ENCODE measurements at regions not wholly inside any gene's neighbourhood (a gene's known extent, or its start where the extent isn't known, plus 50 kb on each side); places are given as distances from the start of the nearest gene placed in this dataset.
A peak's percentile ranks its signal among the peaks of the same experiment; 100 is the strongest.

GRCh38 chr9:107153336-107153735 is 129.7 kb upstream of the RAD23B start:
- H3K4me3 Mint-ChIP-seq = no peak overlapping the region

GRCh38 chr9:107154291-107154690 is 128.8 kb upstream of the RAD23B start:
- ChIA-PET CTCF (no interaction called here), POLR2A (no interaction called here)
- Mint-ChIP-seq H3K9me3 (ENCODE audit: insufficient read depth) (no peaks in the 10 kb centered on the region), H3K4me3 (no peak overlapping the region), H3K27me3 (ENCODE audit: low read depth) (peaks cover 3% of the 10 kb centered on the region), H3K36me3 (ENCODE audit: low read depth) (no peaks in the 10 kb centered on the region), H3K27ac (no peak overlapping the region), H3K4me1 (ENCODE audit: low read depth) (no peaks in the 10 kb centered on the region)
- DNase-seq (no peak), ATAC-seq (no peak)

More at GRCh38 chr9:107153336-107153735, 129.7 kb upstream of the RAD23B start:
- peaks cover 3% of the 10 kb centered on the region for H3K27me3 Mint-ChIP-seq (ENCODE audit: low read depth)
- no peaks in the 10 kb centered on the region for H3K36me3 Mint-ChIP-seq (ENCODE audit: low read depth)
- no peaks in the 10 kb centered on the region for H3K4me1 Mint-ChIP-seq (ENCODE audit: low read depth)
- POLR2A ChIA-PET = no interaction called here
- CTCF ChIA-PET = no interaction called here
- no peak overlapping the region for H3K27ac Mint-ChIP-seq
- DNase-seq = no peak
- no peaks in the 10 kb centered on the region for H3K9me3 Mint-ChIP-seq (ENCODE audit: insufficient read depth)
- no peak for ATAC-seq

GRCh38 chr9:107154766-107155165 is 128.3 kb upstream of the RAD23B start:
- H3K4me3 Mint-ChIP-seq = no peak overlapping the region
- ChIA-PET POLR2A (no interaction called here), CTCF (no interaction called here)
- no peaks in the 10 kb centered on the region for H3K36me3 Mint-ChIP-seq (ENCODE audit: low read depth)
- no peaks in the 10 kb centered on the region for H3K9me3 Mint-ChIP-seq (ENCODE audit: insufficient read depth)
- peaks cover 3% of the 10 kb centered on the region for H3K27me3 Mint-ChIP-seq (ENCODE audit: low read depth)
- DNase-seq (no peak), ATAC-seq (no peak)
- H3K4me1 Mint-ChIP-seq (ENCODE audit: low read depth) = no peaks in the 10 kb centered on the region
- H3K27ac Mint-ChIP-seq = no peak overlapping the region

- CTCF ChIA-PET = no interaction called here
- H3K36me3 Mint-ChIP-seq (ENCODE audit: low read depth) = no peaks in the 10 kb centered on the region
- H3K9me3 Mint-ChIP-seq (ENCODE audit: insufficient read depth) = no peaks in the 10 kb centered on the region
- DNase-seq (no peak), ATAC-seq (no peak)
- H3K27ac Mint-ChIP-seq = no peak overlapping the region
- peaks cover under 1% of the 10 kb centered on the region for H3K27me3 Mint-ChIP-seq (ENCODE audit: low read depth)
- POLR2A ChIA-PET = no interaction called here
- no peak overlapping the region for H3K4me3 Mint-ChIP-seq
- no peaks in the 10 kb centered on the region for H3K4me1 Mint-ChIP-seq (ENCODE audit: low read depth)
Observed at GRCh38 chr9:107155244-107155817, 127.7 kb upstream of the RAD23B start.

GRCh38 chr9:107158321-107158720 is 124.8 kb upstream of the RAD23B start:
- H3K36me3 Mint-ChIP-seq (ENCODE audit: low read depth) = no peaks in the 10 kb centered on the region
- no peaks in the 10 kb centered on the region for H3K9me3 Mint-ChIP-seq (ENCODE audit: insufficient read depth)
- ChIA-PET CTCF (interaction anchor here (0.8 to 1.6 kb wide), 2 partner anchors 12 to 183 kb away, joined by 4 to 5 read pairs; no protein-coding TSS in a partner anchor), POLR2A (no interaction called here)
- H3K27me3 Mint-ChIP-seq (ENCODE audit: low read depth) = no peaks in the 10 kb centered on the region
- no peak overlapping the region for H3K27ac Mint-ChIP-seq
- DNase-seq (no peak), ATAC-seq (no peak)
- no peak overlapping the region for H3K4me3 Mint-ChIP-seq
- no peaks in the 10 kb centered on the region for H3K4me1 Mint-ChIP-seq (ENCODE audit: low read depth)

GRCh38 chr9:107161338-107161737 is 121.7 kb upstream of the RAD23B start:
- no peak overlapping the region for H3K27ac Mint-ChIP-seq
- no peak for ATAC-seq
- no peak for DNase-seq
- H3K36me3 Mint-ChIP-seq (ENCODE audit: low read depth) = no peaks in the 10 kb centered on the region
- CTCF ChIA-PET = interaction anchor here (1.2 to 1.3 kb wide), 2 partner anchors 180 to 1403 kb away, joined by 3 read pairs; no protein-coding TSS in a partner anchor
- H3K9me3 Mint-ChIP-seq (ENCODE audit: insufficient read depth) = no peaks in the 10 kb centered on the region
- H3K4me3 Mint-ChIP-seq = no peak overlapping the region
- POLR2A ChIA-PET = no interaction called here
- H3K4me1 Mint-ChIP-seq (ENCODE audit: low read depth) = no peaks in the 10 kb centered on the region
- H3K27me3 Mint-ChIP-seq (ENCODE audit: low read depth) = peaks cover 2% of the 10 kb centered on the region

- DNase-seq (no peak), ATAC-seq (no peak)
- no peaks in the 10 kb centered on the region for H3K36me3 Mint-ChIP-seq (ENCODE audit: low read depth)
- no peaks in the 10 kb centered on the region for H3K4me1 Mint-ChIP-seq (ENCODE audit: low read depth)
- H3K27me3 Mint-ChIP-seq (ENCODE audit: low read depth) = peaks cover 2% of the 10 kb centered on the region
- H3K9me3 Mint-ChIP-seq (ENCODE audit: insufficient read depth) = no peaks in the 10 kb centered on the region
- no peak overlapping the region for H3K27ac Mint-ChIP-seq
- ChIA-PET CTCF (interaction anchor here (0.7 kb wide), 1 partner anchor 11 kb away, joined by 4 read pairs; no protein-coding TSS in a partner anchor), POLR2A (no interaction called here)
- no peak overlapping the region for H3K4me3 Mint-ChIP-seq
Observed at GRCh38 chr9:107163370-107163769, 119.7 kb upstream of the RAD23B start.

GRCh38 chr9:107169796-107170195 is 113.3 kb upstream of the RAD23B start:
- Mint-ChIP-seq H3K27ac (no peak overlapping the region), H3K4me1 (ENCODE audit: low read depth) (no peaks in the 10 kb centered on the region), H3K27me3 (ENCODE audit: low read depth) (peaks cover 2% of the 10 kb centered on the region), H3K9me3 (ENCODE audit: insufficient read depth) (no peaks in the 10 kb centered on the region), H3K36me3 (ENCODE audit: low read depth) (no peaks in the 10 kb centered on the region), H3K4me3 (no peak overlapping the region)
- CTCF ChIA-PET = interaction anchor here (1.0 kb wide), 1 partner anchor 11 kb away, joined by 4 read pairs; no protein-coding TSS in a partner anchor
- POLR2A ChIA-PET = no interaction called here
- DNase-seq (no peak), ATAC-seq (no peak)

GRCh38 chr9:107170801-107171200 is 112.3 kb upstream of the RAD23B start:
- no peaks in the 10 kb centered on the region for H3K36me3 Mint-ChIP-seq (ENCODE audit: low read depth)
- POLR2A ChIA-PET = no interaction called here
- no peak overlapping the region for H3K4me3 Mint-ChIP-seq
- no peaks in the 10 kb centered on the region for H3K4me1 Mint-ChIP-seq (ENCODE audit: low read depth)
- CTCF ChIA-PET = no interaction called here
- no peak for DNase-seq
- no peaks in the 10 kb centered on the region for H3K27me3 Mint-ChIP-seq (ENCODE audit: low read depth)
- no peak overlapping the region for H3K27ac Mint-ChIP-seq
- no peak for ATAC-seq
- no peaks in the 10 kb centered on the region for H3K9me3 Mint-ChIP-seq (ENCODE audit: insufficient read depth)

GRCh38 chr9:107172160-107172978 is 110.7 kb upstream of the RAD23B start:
- DNase-seq = peak; percentile 70
- Mint-ChIP-seq H3K27ac (no peak overlapping the region), H3K4me1 (ENCODE audit: low read depth) (no peaks in the 10 kb centered on the region), H3K27me3 (ENCODE audit: low read depth) (no peaks in the 10 kb centered on the region), H3K4me3 (no peak overlapping the region), H3K9me3 (ENCODE audit: insufficient read depth) (no peaks in the 10 kb centered on the region), H3K36me3 (ENCODE audit: low read depth) (no peaks in the 10 kb centered on the region)
- peak; percentile 81 for ATAC-seq
- CTCF ChIA-PET = interaction anchor here (1.0 to 1.7 kb wide), 2 partner anchors 23 to 170 kb away, joined by 3 read pairs; no protein-coding TSS in a partner anchor
- POLR2A ChIA-PET = no interaction called here

GRCh38 chr9:107172979-107173347 is 110.1 kb upstream of the RAD23B start:
- CTCF ChIA-PET = interaction anchor here (0.7 to 1.7 kb wide), 2 partner anchors 168 to 169 kb away, joined by 3 read pairs; no protein-coding TSS in a partner anchor
- no peak overlapping the region for H3K4me3 Mint-ChIP-seq
- no peak overlapping the region for H3K27ac Mint-ChIP-seq
- DNase-seq = no peak
- H3K27me3 Mint-ChIP-seq (ENCODE audit: low read depth) = no peaks in the 10 kb centered on the region
- POLR2A ChIA-PET = no interaction called here
- H3K36me3 Mint-ChIP-seq (ENCODE audit: low read depth) = no peaks in the 10 kb centered on the region
- no peaks in the 10 kb centered on the region for H3K9me3 Mint-ChIP-seq (ENCODE audit: insufficient read depth)
- H3K4me1 Mint-ChIP-seq (ENCODE audit: low read depth) = no peaks in the 10 kb centered on the region
- ATAC-seq = no peak

- H3K4me1 Mint-ChIP-seq (ENCODE audit: low read depth) = no peaks in the 10 kb centered on the region
- no peaks in the 10 kb centered on the region for H3K9me3 Mint-ChIP-seq (ENCODE audit: insufficient read depth)
- H3K36me3 Mint-ChIP-seq (ENCODE audit: low read depth) = no peaks in the 10 kb centered on the region
- H3K4me3 Mint-ChIP-seq = no peak overlapping the region
- ATAC-seq = no peak
- POLR2A ChIA-PET = no interaction called here
- H3K27ac Mint-ChIP-seq = no peak overlapping the region
- CTCF ChIA-PET = interaction anchor here (0.7 to 1.9 kb wide), 3 partner anchors 10 to 169 kb away, joined by 3 to 4 read pairs (median 3); no protein-coding TSS in a partner anchor
- no peak for DNase-seq
- no peaks in the 10 kb centered on the region for H3K27me3 Mint-ChIP-seq (ENCODE audit: low read depth)
Observed at GRCh38 chr9:107173422-107174180, 109.5 kb upstream of the RAD23B start.
